BLaER1 treated with 17β-estradiol and CSF1 and Interleukin-3, amounts not matched to agents 10 nM and 100 nM (cell line): ENCODE measurements at regions not wholly inside any gene's neighbourhood (a gene's known extent, or its start where the extent isn't known, plus 50 kb on each side); places are given as distances from the start of the nearest gene placed in this dataset.

ENCODE experiments used
- H3K27ac ChIP-seq, 11 experiments: shearing (Covaris generic); formaldehyde crosslinking; 2 replicates each; pipeline ENCODE4 v1.8.1; 2022
- H3K27me3 ChIP-seq, 11 experiments: shearing (Covaris generic); formaldehyde crosslinking; 2 replicates each; pipeline ENCODE4 v1.8.1; 2022
- H3K36me3 ChIP-seq, 11 experiments: shearing (Covaris generic); formaldehyde crosslinking; 2 replicates each; pipeline ENCODE4 v1.8.1; 2022
- H3K4me1 ChIP-seq, 10 experiments: shearing (Covaris generic); formaldehyde crosslinking; 2 replicates each; pipeline ENCODE4 v1.8.1; 2022
- H3K4me2 ChIP-seq, 11 experiments: shearing (Covaris generic); formaldehyde crosslinking; 2 replicates each; pipeline ENCODE4 v1.8.1; 2022
- H3K4me3 ChIP-seq, 10 experiments: shearing (Covaris generic); formaldehyde crosslinking; 2 replicates each; pipeline ENCODE4 v1.8.1; 2022
- H3K9ac ChIP-seq, 11 experiments: shearing (Covaris generic); formaldehyde crosslinking; 2 replicates each; pipeline ENCODE4 v1.8.1; 2022
- H3K9me3 ChIP-seq, 11 experiments: shearing (Covaris generic); formaldehyde crosslinking; replicated peaks in 1 of 11; 2 replicates each; pipeline ENCODE4 v1.8.1; 2022
- H4K20me1 ChIP-seq, 11 experiments: shearing (Covaris generic); formaldehyde crosslinking; 2 replicates each; pipeline ENCODE4 v1.8.1; 2022
- Cebpa-rat ChIP-seq, 11 experiments: shearing (Covaris generic); IDR thresholded peaks; 2 replicates each; pipeline ENCODE4 v1.8.1; 2022

DNA sequence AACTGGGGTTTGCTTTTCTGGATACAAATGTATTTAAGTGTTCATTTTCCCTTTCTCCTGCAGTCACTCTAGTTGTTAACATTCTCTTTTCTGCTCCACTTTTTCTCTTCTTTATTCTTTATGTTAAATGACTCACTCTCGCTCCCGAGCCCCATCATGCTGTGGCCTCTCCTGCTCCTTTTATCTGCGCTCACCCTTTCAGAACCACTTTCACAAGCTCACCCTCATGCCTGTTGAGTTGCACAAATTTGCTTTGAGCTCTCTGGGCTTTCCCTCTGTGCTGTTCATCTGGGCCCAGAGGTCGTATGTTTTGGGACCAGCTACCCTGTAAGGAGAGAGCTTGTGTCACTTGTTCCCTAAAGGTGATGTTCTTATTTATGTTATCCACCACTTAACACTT, 98.1 kb upstream of the ASCC3 start:
- H3K4me3 ChIP-seq, result no peak overlapping the region
- no peaks in the 10 kb centered on the region for H4K20me1 ChIP-seq
- no peak overlapping the region for H3K4me2 ChIP-seq
- no peak overlapping the region for H3K27ac ChIP-seq
- no peak for TF ChIP-seq Cebpa-rat (IDR thresholded peaks at IDR 0.05)
- H3K36me3 ChIP-seq, result no peaks in the 10 kb centered on the region
- no peaks in the 10 kb centered on the region for H3K4me1 ChIP-seq
- no peaks in the 10 kb centered on the region for H3K27me3 ChIP-seq
- H3K9me3 ChIP-seq, result peaks cover 0 to 7% (median under 1%) of the 10 kb centered on the region in 11 experiments; a peak in 3 of 22 replicates
- no peak overlapping the region for H3K9ac ChIP-seq

DNA sequence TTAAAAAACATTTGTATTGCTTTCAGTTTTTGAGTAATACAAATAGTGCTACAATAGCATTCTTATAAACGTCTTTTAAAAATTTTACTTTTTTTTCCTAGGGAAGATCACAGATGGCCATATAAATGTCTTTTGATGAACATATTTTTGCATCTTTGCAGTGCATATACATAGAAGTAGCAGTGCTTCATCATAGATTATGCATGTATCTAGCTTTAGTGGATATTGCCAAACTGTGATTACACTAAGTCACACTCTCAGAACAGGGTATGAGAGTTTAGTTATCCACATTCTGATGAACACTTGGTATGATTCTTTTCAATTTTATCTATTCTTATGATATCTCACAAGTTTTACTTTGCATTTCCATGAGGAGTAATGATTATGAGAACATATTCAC, 99.8 kb upstream of the ASCC3 start:
- H3K4me2 ChIP-seq, result no peak overlapping the region

DNA sequence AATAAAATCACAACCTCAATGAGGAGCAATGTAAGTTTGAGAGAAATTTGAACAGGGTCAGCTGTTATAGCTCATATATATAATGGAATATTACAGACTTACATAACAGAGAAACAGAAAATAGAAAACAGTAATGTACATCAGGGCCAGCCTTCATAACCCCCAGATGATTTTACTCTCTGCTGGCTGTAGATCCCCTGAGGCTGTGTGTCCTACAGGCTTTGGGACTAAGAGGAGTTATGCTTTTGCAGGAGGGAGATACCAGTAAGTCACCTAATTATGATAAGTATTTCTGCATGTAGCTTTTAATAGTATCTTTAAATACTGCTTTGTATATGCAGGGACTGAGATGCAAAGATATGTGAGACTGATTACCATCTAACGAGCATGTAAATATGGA, 105.8 kb upstream of the ASCC3 start:
- H3K36me3 ChIP-seq, result no peaks in the 10 kb centered on the region
- no peak for TF ChIP-seq Cebpa-rat (IDR thresholded peaks at IDR 0.05)
- no peaks in the 10 kb centered on the region for H3K27me3 ChIP-seq
- H3K4me3 ChIP-seq, result no peak overlapping the region
- H4K20me1 ChIP-seq, result no peaks in the 10 kb centered on the region
- H3K27ac ChIP-seq, result no peak overlapping the region
- peaks cover 0 to 7% (median 5%) of the 10 kb centered on the region in 11 experiments; a peak in 3 of 22 replicates for H3K9me3 ChIP-seq
- no peak overlapping the region for H3K9ac ChIP-seq
- H3K4me1 ChIP-seq, result no peaks in the 10 kb centered on the region
- H3K4me2 ChIP-seq, result no peak overlapping the region

More for the DNA sequence above, 99.8 kb upstream of the ASCC3 start:
- Histone ChIP-seq H3K9me3 (peaks cover 0 to 7% (median 5%) of the 10 kb centered on the region in 11 experiments; a peak in 3 of 22 replicates), H3K36me3 (no peaks in the 10 kb centered on the region), H3K27ac (no peak overlapping the region), H3K4me1 (no peaks in the 10 kb centered on the region), H3K4me3 (no peak overlapping the region), H3K27me3 (no peaks in the 10 kb centered on the region), H4K20me1 (no peaks in the 10 kb centered on the region), H3K9ac (no peak overlapping the region)
- TF ChIP-seq Cebpa-rat (IDR thresholded peaks at IDR 0.05), result no peak

DNA sequence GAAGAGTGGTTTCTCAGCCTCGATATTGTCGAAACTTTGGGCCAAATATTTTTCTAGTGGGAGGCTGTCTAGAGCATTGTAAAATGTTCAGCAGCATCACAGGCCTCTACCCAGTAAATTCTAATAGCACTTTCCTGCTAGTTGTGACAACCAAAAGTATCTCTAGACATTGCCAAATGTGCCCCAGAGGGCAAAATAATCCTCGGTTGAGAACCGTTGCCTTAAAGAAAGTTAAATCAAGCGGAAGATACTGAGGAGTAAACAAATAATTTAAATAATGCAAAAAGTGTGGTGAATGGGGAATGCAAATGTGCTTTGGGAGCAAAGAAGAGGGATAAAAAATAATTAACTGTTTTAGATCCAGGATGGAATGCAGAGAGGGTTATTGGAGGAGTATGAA, 106.4 kb upstream of the ASCC3 start:
- TF ChIP-seq Cebpa-rat (IDR thresholded peaks at IDR 0.05), result no peak
- Histone ChIP-seq H3K9me3 (peaks cover 0 to 7% (median 5%) of the 10 kb centered on the region in 11 experiments; a peak in 3 of 22 replicates), H3K36me3 (no peaks in the 10 kb centered on the region)

DNA sequence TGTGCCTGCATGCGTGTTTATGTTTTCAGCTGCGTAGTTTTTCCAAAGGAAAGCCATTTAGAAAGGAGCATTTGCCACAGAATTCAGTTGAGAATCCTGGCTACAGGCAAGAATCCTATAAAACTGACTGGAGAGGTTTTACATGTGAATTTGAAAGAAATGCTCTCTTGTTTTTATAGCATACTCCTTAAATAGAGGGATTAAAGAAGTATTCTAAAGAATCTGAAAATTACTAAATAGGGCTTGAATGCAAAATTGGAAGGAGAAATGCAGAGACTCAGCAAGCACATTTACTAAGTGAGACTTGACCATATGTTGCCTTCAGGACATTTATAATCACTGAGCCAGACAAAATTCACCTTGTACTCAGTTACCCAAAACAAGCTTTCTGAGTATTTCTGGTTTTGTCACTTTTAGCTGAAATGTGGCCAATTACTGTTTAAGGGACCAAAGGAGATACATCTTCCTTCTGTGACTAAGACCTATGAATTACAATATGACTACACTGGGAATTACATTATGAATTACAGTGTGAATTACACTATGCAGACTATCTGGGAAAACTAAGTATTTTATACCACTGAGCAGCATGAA, 107.4 kb upstream of the ASCC3 start:
- H3K27me3 ChIP-seq, result no peaks in the 10 kb centered on the region
- H3K4me3 ChIP-seq, result no peak overlapping the region
- no peak overlapping the region for H3K4me2 ChIP-seq
- TF ChIP-seq Cebpa-rat (IDR thresholded peaks at IDR 0.05), result no peak
- no peaks in the 10 kb centered on the region for H3K4me1 ChIP-seq
- no peak overlapping the region for H3K27ac ChIP-seq
- no peaks in the 10 kb centered on the region for H4K20me1 ChIP-seq
- H3K9ac ChIP-seq, result no peak overlapping the region
- peaks cover 0 to 7% (median 2%) of the 10 kb centered on the region in 11 experiments; a peak in 3 of 22 replicates for H3K9me3 ChIP-seq
- H3K36me3 ChIP-seq, result no peaks in the 10 kb centered on the region

More for the DNA sequence above, 106.4 kb upstream of the ASCC3 start:
- no peak overlapping the region for H3K4me2 ChIP-seq
- no peak overlapping the region for H3K4me3 ChIP-seq
- H3K27me3 ChIP-seq, result no peaks in the 10 kb centered on the region
- no peaks in the 10 kb centered on the region for H4K20me1 ChIP-seq
- H3K4me1 ChIP-seq, result no peaks in the 10 kb centered on the region
- no peak overlapping the region for H3K27ac ChIP-seq
- no peak overlapping the region for H3K9ac ChIP-seq

DNA sequence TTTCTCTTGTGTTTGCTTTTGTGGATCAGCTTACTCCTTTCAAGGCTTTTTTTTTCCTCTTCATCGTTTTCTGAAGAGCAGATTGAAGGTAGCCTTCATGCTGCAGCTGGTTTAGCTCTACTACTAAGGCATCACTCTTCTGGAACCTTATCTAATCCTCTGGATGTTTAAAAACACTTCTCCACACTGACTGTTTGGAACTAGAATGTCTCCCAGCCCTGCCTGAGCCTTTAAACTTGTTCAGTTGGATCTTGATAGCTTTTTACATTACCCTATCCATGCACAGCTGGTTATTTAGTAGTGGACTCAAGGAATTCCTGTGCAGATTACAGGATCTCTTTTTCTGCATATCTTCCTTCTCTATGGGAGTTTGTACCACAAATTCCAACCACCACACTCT, 108.9 kb upstream of the ASCC3 start:
- no peak overlapping the region for H3K4me3 ChIP-seq
- no peaks in the 10 kb centered on the region for H3K27me3 ChIP-seq
- H3K36me3 ChIP-seq, result no peaks in the 10 kb centered on the region
- no peaks in the 10 kb centered on the region for H3K9me3 ChIP-seq
- no peak for TF ChIP-seq Cebpa-rat (IDR thresholded peaks at IDR 0.05)
- no peaks in the 10 kb centered on the region for H3K4me1 ChIP-seq
- no peak overlapping the region for H3K27ac ChIP-seq
- no peak overlapping the region for H3K4me2 ChIP-seq
- H4K20me1 ChIP-seq, result no peaks in the 10 kb centered on the region
- no peak overlapping the region for H3K9ac ChIP-seq

DNA sequence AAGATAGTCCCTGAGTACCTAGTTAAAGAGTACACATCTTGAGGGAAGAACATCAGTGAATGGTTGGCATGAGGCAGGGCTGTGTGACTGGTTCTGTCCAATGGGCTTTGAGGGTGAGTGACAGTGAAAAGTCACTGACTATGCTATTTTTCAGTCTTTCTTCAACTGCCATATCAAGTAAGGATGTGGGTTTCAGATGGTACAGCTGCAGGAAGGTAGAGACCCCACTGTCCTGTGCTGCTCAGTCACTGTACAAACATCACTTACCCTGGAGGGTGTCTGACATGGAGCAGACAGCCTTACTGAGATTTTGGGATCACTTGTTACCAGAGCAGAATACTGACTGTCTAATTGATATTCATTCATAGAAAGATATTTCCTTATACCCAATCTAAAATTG, 115.3 kb upstream of the ASCC3 start:
- H3K9me3 ChIP-seq, result no peaks in the 10 kb centered on the region
- no peaks in the 10 kb centered on the region for H3K36me3 ChIP-seq
- no peak overlapping the region for H3K4me3 ChIP-seq
- TF ChIP-seq Cebpa-rat (IDR thresholded peaks at IDR 0.05), result no peak
- no peaks in the 10 kb centered on the region for H4K20me1 ChIP-seq
- H3K9ac ChIP-seq, result no peak overlapping the region
- no peaks in the 10 kb centered on the region for H3K4me1 ChIP-seq
- H3K27me3 ChIP-seq, result no peaks in the 10 kb centered on the region
- no peak overlapping the region for H3K27ac ChIP-seq
- no peak overlapping the region for H3K4me2 ChIP-seq

DNA sequence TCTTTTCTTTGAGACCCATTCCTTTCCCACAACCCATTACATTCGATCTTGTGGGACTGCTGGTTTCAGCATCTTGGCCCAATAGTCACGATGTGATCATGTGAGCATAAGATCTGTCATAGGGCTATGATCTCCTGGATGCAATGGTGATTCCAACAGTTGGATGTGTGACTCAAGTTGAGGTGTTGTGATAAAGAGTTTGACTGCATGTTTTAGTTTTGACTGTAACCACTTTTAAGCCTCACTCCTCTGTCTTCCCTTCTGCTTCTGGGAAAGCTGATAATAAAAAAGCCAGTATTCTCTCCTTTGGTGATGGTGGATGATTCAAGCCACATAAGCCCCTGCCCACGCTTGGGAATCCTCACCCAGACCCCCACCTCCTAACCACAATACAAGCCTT, 117.0 kb upstream of the ASCC3 start:
- H4K20me1 ChIP-seq, result no peaks in the 10 kb centered on the region
- no peak overlapping the region for H3K4me3 ChIP-seq
- no peak for TF ChIP-seq Cebpa-rat (IDR thresholded peaks at IDR 0.05)
- no peak overlapping the region for H3K27ac ChIP-seq
- H3K4me1 ChIP-seq, result no peaks in the 10 kb centered on the region
- peaks cover 0 to 3% (median 2%) of the 10 kb centered on the region in 11 experiments; a peak in 5 of 22 replicates for H3K9me3 ChIP-seq
- H3K4me2 ChIP-seq, result no peak overlapping the region
- H3K36me3 ChIP-seq, result no peaks in the 10 kb centered on the region
- H3K9ac ChIP-seq, result no peak overlapping the region
- no peaks in the 10 kb centered on the region for H3K27me3 ChIP-seq

DNA sequence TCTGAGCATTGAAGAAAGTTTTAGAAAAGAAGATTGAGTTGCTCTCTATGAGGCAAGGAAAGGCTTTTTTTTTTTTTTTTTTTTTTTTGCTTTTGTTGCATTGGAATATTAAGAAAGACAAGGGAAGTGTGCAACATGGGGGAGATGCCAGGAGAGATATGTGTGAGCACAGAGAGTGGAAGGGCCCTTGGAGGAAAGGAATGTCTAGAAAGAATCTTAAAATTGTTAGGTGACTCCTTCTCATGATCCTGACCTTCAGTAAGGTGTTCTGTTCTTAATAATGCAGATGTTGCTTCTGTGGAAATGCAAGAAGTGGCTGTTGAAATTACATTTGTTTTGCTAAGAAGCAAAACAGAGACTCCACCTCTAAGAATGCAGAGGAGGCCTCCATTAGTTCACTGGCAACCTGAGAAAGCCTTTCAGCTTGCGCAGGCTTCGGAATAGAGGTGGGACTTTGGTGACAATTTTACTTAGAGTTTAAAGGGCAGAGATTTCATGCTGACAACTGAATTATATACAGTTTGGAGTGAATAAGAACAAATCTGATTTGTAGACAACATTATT, 118.0 kb upstream of the ASCC3 start:
- Histone ChIP-seq H3K4me1 (no peaks in the 10 kb centered on the region), H3K4me2 (no peak overlapping the region), H3K36me3 (no peaks in the 10 kb centered on the region), H3K9me3 (peaks cover 0 to 10% (median 5%) of the 10 kb centered on the region in 11 experiments; a peak in 6 of 22 replicates), H4K20me1 (no peaks in the 10 kb centered on the region), H3K27ac (no peak overlapping the region), H3K4me3 (no peak overlapping the region), H3K27me3 (no peaks in the 10 kb centered on the region), H3K9ac (no peak overlapping the region)
- no peak for TF ChIP-seq Cebpa-rat (IDR thresholded peaks at IDR 0.05)

DNA sequence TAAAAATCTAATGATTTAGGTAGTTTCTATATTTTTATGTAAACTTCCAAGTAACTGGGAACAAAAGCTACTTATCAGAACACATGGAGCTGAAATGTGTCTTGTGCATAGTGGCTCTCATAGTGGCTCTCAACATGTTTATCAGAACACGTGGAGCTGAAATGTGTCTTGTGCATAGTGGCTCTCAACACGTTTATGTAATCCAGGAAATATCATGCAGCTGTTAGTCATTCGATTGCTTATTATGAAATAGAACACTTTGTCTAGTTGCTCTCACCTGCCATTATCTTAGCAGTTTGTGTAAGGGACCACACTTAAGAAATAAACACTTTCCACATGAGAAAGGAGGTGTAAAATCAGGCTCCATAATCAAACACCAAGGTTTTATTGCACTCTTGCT, 119.2 kb upstream of the ASCC3 start:
- no peak for TF ChIP-seq Cebpa-rat (IDR thresholded peaks at IDR 0.05)

More for the DNA sequence above, 119.2 kb upstream of the ASCC3 start:
- H3K9me3 ChIP-seq, result peaks cover 0 to 10% (median 5%) of the 10 kb centered on the region in 11 experiments; a peak in 6 of 22 replicates
- no peak overlapping the region for H3K27ac ChIP-seq
- no peak overlapping the region for H3K4me3 ChIP-seq
- no peaks in the 10 kb centered on the region for H4K20me1 ChIP-seq
- no peaks in the 10 kb centered on the region for H3K4me1 ChIP-seq
- H3K4me2 ChIP-seq, result no peak overlapping the region
- no peaks in the 10 kb centered on the region for H3K27me3 ChIP-seq
- H3K9ac ChIP-seq, result no peak overlapping the region
- no peaks in the 10 kb centered on the region for H3K36me3 ChIP-seq
